HG02840 (cell line): ENCODE measurements at regions not wholly inside any gene's neighbourhood (a gene's known extent, or its start where the extent isn't known, plus 50 kb on each side); places are given as distances from the start of the nearest gene placed in this dataset.
"Not testable (repeated sequence)": the region's sequence is repeated elsewhere in the genome, so short reads cannot be mapped to it uniquely, and the experiment has no call there.

Experiments
- ATAC-seq: cut with Tn5 transposase; IDR thresholded peaks from one replicate; pipeline ENCODE4 v1.9.1; 2021; ENCODE audit warnings: mild to moderate bottlenecking, moderate library complexity, moderate number of reproducible peaks; ENCODE audit not compliant: unreplicated experiment, low FRiP score

DNA sequence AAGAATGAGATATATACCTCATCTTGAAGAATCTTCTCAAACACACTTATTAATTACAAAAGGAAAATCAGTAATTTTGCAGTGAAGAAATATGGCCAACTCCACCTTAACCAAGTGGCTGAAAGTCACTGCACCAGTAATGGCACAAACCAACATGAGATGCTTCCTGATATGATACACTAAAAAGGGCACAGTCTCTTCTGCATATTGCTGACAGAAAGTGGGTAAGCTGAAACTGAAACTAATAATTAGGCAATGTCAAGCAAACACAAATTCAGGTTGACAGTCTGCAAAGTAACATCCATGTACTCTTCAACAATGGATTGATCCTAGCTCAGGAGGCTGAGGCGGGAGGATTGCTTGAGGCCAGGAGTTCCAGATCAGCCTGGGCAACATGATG is 56.1 kb downstream of the ZNF22 start:
- not testable (repeated sequence) for ATAC-seq

DNA sequence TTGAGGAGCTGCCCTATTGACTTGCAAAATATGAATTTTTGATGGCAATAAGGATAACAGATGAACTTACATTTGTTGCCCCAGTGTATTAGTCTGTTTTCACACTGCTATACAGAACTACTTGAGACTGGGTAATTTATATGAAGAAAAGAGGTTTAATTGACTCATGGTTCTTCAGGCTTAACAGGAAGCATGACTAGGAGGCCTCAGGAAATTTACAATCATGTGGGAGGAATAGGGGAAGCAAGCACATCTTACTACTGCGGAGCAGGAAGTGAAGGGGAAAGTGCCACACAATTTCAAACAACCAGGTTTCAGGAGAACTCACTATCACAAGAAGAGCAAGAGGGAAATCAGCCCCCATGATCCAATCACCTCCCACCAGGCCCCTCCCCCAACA is 57.9 kb downstream of the ZNF22 start:
- ATAC-seq = no peak

DNA sequence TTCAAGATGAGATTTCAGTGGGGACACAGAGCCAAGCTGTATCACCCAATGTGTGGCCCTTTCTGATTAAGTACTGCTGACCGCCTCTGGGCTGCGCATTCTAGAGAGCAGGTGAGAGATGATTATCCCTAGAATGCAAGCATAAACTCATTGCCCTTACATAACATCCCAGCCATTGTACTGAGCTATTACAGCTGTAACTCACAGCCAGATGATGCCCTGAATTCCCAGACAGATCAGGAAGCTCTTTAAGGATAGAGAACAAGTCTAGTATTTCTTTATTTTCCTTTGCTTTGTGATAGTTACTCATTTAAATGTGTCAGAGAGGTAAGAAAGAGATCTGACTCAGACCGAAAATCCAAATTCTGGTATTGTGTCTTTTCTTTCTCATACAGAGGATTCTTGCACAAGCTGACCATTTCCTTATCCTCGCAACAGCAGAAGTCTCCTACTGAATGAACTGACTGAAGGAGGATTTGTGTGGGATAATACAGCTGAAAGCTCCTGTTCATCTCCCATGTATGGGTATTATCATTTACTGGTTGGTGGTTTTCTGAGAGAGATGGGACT is 58.4 kb downstream of the ZNF22 start:
- no peak for ATAC-seq

DNA sequence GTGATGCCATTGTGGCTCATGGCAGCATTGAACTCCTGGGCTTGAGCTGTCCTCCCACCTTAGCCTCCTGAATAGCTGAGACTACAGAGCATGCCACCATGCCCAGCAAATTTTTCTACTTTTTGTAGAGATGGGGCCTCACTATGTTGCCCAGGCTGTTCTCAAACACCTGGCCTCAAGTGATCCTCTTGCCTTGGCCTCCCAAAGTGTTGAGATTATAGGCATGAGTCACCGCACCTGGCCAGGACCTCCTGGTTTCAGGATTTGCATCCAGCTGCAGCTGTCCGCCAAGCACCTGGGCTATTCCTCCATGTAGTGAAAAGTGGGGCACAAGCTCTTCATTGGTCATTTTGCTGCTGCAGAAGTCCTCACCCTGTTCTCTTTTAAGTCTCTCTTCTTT is 58.9 kb downstream of the ZNF22 start:
- no peak for ATAC-seq

DNA sequence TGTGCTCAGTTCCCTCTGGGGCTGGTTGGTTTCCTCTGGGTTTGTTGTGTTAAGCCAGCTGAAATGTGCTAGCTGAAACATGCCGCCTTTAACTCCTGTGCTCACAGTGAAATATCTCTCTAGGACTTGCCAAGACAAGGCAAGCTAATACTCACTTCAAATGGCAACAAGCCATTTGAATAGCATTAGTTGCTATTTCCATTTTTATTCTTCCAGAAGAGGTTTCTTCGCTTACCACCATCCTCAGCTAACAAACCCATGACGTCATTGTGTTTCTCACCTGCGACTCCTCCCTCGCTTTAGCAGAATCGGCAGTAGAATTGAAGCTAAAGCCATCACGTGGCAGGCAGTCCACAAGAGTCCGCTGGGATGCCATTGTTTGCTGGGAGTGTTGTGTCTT is 61.3 kb downstream of the ZNF22 start:
- no peak for ATAC-seq

DNA sequence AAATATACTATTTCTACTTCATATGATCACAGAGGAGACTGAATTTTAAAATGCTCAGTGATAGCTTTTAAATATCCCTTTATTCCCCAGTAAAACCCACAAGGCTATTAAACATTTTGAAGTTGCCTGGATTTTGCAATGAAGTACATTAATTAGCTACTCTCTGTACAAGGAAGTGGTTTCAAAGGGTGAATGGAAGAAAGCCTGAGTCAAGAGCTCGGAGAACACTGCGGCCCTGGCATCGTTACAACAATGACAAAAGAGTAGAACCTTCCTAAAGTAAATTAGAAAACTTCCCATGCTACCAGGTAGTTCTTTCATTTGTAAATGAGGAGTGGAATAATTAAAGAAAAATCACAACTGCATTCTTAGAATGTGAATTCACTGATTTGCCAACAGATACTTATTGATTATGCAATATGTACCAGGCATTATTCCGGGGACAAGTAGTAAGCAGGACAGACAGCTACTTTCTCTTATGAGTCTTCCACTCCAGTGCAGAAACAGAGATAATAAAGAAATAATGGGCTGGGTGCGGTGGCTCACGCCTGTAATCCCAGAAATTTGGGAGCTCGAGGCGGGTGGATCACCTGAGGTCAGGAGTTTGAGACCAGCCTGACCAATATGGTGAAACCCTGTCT is 63.0 kb downstream of the ZNF22 start:
- ATAC-seq = no peak

DNA sequence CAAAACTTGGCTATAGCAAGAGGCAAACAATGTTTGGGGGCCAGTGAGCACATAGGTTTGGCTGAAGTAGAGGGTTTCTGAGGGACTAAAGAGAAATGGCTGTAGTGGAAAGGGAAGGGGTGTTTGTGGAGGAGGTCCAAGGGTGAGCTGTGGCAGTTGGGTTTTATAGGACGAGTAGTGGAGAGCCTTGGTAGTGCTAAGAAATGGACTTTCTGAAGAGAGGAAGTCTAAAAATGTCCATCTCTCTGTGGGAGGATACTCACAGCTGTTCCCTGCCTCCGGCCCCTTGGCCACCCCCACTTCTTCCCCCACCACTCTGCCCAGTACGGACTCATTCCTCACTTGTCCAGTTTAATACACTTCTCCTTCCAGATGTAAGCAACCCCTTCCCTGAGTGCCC is 64.3 kb downstream of the ZNF22 start:
- ATAC-seq = no peak

DNA sequence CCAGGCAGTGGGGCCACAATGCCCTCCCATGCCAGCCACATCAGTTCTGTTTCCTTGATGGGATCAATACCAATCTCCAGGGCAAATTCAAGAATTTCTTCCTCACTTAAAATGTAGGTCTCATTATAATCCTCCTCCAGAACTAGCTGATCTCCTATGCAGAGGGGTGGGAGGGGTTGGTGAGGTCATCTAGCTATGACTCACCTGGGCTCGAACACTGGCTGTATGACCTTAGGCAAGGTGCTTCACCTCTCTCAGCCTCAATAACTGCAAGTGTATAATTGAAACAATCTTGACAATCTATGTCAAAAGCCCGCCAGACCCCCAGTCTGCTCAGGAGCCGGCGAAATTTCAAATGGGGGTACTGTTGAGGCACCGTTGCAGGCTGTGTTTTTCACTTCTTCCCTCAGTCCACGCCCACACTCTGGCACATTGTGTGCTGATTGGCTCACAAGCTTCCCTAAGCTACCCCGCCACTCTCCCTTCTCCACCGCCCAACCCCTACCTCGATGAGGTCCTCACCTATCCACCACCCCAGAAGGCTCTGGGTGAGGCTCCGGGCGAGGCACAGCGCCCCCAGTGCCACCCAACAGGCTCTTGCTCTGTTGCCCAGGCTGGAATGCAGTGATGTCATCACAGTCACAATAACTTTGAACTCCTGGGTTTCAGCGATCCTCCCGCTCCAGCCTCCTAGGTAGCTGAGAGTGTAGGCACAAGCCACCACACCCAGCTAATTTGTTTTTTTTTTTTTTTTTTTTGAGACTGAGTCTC is 70.5 kb downstream of the ZNF22 start:
- ATAC-seq = no peak

DNA sequence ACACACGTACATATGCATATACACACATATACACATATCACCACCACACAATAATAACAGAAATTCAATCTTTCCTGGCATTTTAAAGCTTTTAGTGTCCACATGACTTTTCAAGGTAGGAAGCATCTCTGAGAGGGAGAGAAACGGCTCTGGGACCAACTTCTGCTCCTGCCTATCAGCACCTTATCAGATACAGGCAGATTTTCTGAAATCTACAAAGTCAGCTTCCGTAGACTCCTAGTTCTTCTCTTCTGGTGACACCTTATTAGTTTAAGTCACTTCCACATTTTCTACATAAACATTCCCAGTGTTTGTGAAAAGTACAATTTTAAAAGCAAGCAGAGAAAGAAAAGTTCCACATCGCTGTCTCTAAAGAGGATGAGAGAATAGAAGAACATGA is 74.5 kb downstream of the ZNF22 start:
- no peak for ATAC-seq

DNA sequence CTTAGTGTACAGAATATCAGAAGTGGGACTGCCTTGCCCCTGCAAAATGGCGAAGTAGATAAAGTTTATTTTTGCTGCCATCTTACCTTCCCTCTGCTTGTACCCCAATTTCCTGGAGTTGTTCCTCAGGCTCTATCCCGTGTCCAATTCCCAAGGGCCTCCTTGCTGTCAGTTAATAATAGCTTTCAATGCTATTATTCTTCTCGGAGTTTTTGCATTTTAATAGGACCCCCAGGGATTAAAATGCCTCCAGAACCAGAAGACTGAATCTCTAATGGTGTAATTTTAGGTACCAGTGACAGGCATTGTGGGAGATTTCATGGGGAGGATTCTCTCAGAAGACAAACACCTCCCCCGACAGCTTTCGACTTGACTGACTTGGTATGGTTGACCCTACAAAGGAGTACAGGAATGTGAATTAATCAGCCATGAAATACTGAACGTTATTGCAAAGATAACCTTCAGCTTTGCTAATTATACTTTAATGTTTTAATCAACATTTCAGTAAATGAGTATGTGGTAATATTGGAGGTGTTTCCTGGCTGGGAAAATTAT is 75.2 kb downstream of the ZNF22 start:
- ATAC-seq = no peak

DNA sequence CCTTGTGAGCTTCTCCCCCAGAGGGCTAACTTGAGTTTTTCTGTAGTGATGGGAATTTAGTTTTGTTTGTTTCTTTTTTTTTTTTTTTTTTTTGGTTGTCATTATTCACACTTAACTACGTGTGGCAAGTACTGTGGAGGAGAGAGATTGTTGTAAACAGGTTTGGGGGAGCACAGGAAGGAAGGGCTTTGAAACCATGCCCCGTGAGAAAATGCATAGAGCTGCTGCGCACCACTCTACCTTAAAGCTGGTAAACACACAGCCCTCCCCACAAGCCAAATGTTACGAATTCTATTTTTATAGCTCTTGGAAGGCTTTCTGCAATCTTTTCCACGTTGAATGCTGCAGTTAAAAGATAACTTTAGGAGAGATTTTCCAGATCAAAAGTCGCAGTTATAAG is 76.2 kb downstream of the ZNF22 start:
- no peak for ATAC-seq

DNA sequence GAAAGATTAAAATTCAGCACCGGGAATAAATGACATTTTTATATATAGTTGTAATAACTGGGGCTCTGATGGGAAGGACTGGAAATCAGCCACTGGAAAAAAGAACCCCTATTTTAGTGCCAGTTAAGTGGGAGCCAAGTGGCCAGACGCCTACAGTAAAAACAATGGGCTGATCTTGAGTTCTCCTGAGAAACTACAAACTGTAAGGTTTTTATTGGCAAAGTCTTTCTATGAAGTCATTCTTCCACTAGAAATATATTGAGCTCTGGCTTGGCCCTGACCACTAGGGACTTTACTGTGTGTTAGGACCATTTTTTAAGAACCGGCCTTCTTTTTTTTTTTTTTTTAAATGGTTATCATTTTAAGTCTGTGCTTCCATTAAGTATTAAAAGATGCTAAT is 79.6 kb downstream of the ZNF22 start:
- no peak for ATAC-seq

DNA sequence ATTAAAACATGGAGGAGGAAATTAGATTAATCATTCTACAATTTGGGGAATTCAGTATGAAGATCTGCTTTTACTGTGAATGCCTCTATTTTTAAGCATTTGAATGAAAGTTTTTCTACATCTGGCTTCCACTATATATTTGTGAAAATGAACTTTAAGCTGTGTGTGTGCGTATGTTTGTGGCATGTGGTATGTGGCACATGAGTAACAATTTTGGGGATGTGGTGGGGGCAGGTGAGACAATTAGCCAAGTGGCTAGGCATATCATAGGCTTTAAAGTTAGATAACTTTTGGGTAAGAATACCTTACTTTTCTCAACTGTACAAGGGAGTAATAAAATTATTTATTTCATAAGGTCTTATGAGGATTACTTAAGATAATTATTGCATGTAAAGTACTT is 81.5 kb downstream of the ZNF22 start:
- ATAC-seq = no peak

DNA sequence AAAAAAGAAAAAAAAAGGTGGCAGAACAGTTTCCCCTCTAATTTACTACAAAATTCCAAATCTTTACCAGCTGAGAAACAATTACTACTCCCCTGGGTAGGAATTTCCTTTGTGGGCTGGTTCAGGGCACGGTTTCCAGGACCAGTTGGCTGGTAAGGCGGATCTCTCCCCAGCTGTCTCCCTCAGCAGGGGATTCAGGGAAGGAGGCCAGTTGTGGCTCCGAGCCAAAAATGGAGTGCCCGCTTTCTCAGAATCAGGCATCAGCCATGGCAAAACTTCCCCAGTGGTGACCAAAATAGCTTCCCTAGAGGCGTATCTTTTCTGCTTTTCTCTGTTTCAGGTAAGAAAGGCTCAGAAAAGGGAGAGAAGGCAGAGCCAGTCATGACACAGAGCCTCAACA is 91.2 kb downstream of the ZNF22 start:
- ATAC-seq = no peak

DNA sequence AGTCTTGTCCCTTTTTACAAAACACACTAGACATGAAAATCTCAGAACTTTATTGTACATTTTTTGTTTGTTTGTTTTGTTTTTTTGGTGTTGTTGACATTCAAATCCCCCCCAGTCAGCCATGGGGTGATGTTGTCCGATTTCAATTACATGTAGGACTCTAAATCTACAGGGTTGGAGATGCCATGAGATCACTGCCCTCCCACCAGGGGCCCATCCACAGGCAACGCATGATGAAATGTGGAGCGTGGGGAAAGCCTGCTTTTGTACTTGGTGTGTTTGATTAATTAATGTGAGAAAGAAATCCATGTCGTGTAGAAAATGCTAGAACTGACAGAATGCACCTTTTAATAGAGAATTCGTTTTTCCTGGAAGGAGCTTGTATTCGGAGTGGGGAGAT is 93.2 kb downstream of the ZNF22 start:
- ATAC-seq = no peak

DNA sequence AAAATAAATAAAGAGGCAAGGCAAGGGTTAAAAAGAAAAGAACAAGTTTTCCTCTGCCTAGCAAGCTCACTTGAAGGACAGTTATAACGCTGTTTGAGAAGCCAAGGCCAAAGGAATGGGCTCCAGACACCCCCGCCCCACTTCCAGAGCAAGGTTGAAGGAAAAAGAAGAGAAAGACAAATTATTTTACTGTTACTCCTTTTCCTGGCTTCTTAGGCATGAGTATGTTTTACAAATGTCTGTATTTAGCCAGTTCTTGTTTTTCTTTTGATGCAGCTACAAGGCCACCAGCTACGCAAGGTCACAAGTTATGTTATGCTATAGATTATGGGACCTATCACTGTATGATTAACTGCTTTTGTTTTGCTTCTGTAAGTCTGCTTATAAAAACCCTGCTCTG is 94.6 kb downstream of the ZNF22 start:
- no peak for ATAC-seq

DNA sequence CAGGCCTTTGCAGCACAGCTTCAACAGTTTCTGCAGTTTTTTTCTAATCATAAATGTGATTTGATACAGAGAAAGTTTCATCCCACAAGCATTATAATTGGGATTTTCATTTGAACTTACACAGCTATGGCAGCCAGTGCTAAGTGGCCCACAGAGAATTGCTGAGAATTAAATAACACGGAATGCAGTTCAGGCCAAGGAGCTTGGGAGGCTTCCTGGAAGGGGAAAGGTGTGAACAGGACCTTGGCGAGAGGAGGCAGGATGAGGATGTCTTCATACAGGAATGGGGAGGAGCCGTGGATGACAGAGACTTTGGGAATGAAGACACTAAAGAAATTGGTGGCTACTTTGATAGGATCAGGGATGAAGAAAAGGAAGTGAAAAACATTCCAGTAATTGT is 95.3 kb downstream of the ZNF22 start:
- no peak for ATAC-seq

DNA sequence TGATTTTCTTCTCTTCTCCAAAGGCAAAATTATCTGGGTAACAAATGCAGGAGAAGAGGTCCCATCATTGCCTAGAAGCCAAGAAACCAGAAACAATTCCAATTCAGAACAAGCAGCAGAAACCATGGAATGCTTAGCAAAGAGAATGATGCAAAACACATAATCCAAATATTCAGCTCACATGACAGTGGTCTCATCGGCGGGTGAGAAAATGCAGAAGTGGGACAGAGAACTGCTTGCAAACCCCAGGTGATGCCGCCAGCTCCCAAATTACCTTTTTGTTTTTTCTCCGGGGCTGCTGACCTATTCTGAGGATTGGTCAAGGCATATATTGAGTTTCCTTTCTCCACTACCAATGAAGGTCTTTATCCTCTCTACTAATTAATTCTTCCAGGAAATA is 99.7 kb downstream of the ZNF22 start:
- ATAC-seq = no peak

DNA sequence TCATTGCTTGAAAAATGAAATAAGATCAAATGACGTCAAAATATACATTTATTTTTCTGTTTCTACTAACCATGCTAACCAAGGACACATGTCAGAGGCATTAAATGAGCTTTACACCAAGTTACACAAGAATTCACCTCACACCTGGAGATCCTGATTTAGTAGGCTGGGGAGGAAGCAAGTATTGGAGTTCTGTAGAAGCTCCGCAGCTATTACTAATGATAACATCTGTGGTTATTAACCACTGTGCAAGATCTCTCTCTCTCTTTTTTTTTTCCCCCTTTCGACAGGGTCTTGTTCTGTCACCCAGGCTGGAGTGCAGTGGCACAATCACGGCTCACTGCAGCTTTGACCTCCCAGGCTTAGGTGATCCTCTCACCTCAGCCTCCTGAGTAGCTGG is 104.0 kb downstream of the ZNF22 start:
- no peak for ATAC-seq

DNA sequence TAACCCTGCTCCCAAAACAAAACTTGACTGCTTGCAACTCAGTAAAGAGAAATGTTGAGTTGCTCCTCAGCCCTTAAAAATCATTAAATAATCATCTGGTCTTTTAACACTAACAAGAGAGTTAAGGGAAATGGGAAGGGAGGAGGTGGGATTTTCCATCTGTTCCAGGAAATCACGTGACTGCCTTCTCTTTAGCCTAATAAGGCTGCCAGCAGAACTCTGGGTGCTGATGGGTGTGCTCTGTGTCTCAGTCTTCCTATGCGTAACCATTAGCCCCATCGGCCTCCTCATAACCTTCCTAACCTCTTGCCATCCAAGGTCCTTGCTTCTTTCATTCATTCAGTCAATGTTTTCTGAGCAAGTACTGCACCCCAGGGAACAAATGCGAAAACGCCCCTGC is 104.6 kb downstream of the ZNF22 start:
- ATAC-seq = not testable (repeated sequence)

DNA sequence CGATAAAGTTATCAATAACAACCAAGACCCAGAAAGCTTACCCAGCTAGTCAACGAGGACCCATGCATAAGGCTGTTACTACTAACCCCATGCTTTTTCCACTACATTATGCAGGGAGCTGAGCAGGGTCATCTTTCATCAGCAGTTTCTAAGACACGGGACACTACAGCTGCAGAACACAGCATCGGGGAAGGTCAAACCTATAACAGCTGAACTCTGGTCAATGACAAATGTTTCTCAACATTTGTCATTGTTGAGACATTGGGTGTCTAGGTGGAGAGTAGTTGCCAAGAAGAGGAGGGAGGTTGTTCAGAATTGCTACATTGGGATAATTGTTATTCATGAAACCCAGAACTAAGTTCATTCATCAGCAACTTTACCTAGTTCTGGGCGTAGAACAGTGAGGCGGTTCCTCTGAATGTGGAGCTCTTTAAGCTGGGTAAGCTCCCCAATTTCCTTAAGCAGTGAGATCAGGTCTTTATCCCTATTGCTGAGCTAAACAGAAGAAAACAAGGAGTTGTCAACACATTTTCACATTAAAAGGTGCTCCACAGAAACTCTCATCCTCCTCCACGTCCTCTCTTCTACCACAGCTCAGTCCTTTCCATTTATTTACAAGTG is 105.6 kb downstream of the ZNF22 start:
- ATAC-seq = no peak
